WTC11 (cell line): ENCODE measurements at regions not wholly inside any gene's neighbourhood (a gene's known extent, or its start where the extent isn't known, plus 50 kb on each side); places are given as distances from the start of the nearest gene placed in this dataset.

ENCODE experiments used
- ATAC-seq: fragments of 200-7000 bp; cut with Tn5 transposase; 2 replicates; pipeline ENCODE4 v1.10.0; 2021; ENCODE audit warnings: mild to moderate bottlenecking, moderate library complexity
- CTCF ChIA-PET: fragments of 300-600 bp; sonication (Branson Sonifier 250); formaldehyde crosslinking; loops from one replicate; lab custom pipeline; 2021; ENCODE audit warnings: antibody characterized with exemption; lab: Charles Lee
- POLR2A ChIA-PET: fragments of 350-600 bp; sonication (Branson Sonifier 250); formaldehyde crosslinking; loops from one replicate; lab custom pipeline; 2021; ENCODE audit warnings: antibody characterized with exemption; lab: Charles Lee
- DNase-seq: peaks from one replicate; pipeline ENCODE4 v3.0.0; 2021; ENCODE audit warnings: low spot score
- H3K27ac Mint-ChIP-seq: 2 replicates; pipeline ENCODE4 v1.8.0; 2021; ENCODE audit warnings: mixed read lengths
- H3K27me3 Mint-ChIP-seq: 2 replicates; pipeline ENCODE4 v1.8.0; 2021; ENCODE audit warnings: low read depth, mild to moderate bottlenecking, moderate library complexity, mixed read lengths
- H3K36me3 Mint-ChIP-seq: 2 replicates; pipeline ENCODE4 v1.8.0; 2021; ENCODE audit warnings: mixed read lengths
- H3K4me1 Mint-ChIP-seq: 2 replicates; pipeline ENCODE4 v1.8.0; 2022; ENCODE audit warnings: mixed read lengths
- H3K4me3 Mint-ChIP-seq: 2 replicates; pipeline ENCODE4 v1.8.0; 2021; ENCODE audit warnings: mild to moderate bottlenecking, moderate library complexity, mixed read lengths
- H3K9me3 Mint-ChIP-seq: 2 replicates; pipeline ENCODE4 v1.8.0; 2021; ENCODE audit warnings: mixed read lengths
- CBFB ChIP-seq: sonication (generic); formaldehyde crosslinking; IDR thresholded peaks from 2 replicates; pipeline ENCODE4 v1.8.1; 2022; ENCODE audit warnings: mild to moderate bottlenecking, low read depth, missing genetic modification reagents
- CTCF ChIP-seq: fragments of 200-600 bp; IDR thresholded peaks from 2 replicates; pipeline ENCODE4 v1.8.0; 2022; ENCODE audit warnings: antibody characterized with exemption
- ESRRA ChIP-seq: sonication (generic); formaldehyde crosslinking; IDR thresholded peaks from 2 replicates; pipeline ENCODE4 v1.8.1; 2022; ENCODE audit warnings: mild to moderate bottlenecking, missing genetic modification reagents, borderline replicate concordance
- ETV6 ChIP-seq: sonication (generic); formaldehyde crosslinking; IDR thresholded peaks from 2 replicates; pipeline ENCODE4 v1.8.1; 2022; ENCODE audit warnings: mild to moderate bottlenecking, missing genetic modification reagents
- FOXP1 ChIP-seq: sonication (generic); formaldehyde crosslinking; IDR thresholded peaks from 2 replicates; pipeline ENCODE4 v1.8.0; 2022; ENCODE audit warnings: missing genetic modification reagents, mild to moderate bottlenecking, moderate library complexity, borderline replicate concordance
- GRHL2 ChIP-seq: fragments of 250-450 bp; sonication (Bioruptor Pico); IDR thresholded peaks from 2 replicates; pipeline ENCODE4 v1.8.0; 2022; ENCODE audit warnings: mild to moderate bottlenecking, moderate library complexity; ENCODE audit not compliant: insufficient replicate concordance, severe bottlenecking
- MAX ChIP-seq: sonication (generic); formaldehyde crosslinking; IDR thresholded peaks from 2 replicates; pipeline ENCODE4 v1.8.0; 2022; ENCODE audit warnings: mild to moderate bottlenecking, missing genetic modification reagents
- NFYB ChIP-seq: sonication (generic); formaldehyde crosslinking; conservative IDR thresholded peaks from 2 replicates; pipeline ENCODE4 v1.8.0; 2022; ENCODE audit warnings: low read depth, missing genetic modification reagents
- NR2C2 ChIP-seq: sonication (generic); formaldehyde crosslinking; IDR thresholded peaks from 2 replicates; pipeline ENCODE4 v1.8.0; 2022; ENCODE audit warnings: mild to moderate bottlenecking, missing genetic modification reagents
- TEAD4 ChIP-seq: sonication (generic); formaldehyde crosslinking; IDR thresholded peaks from 2 replicates; pipeline ENCODE4 v1.8.0; 2022; ENCODE audit warnings: mild to moderate bottlenecking, missing genetic modification reagents
- ZMAT4 ChIP-seq: fragments of 250-450 bp; sonication (Bioruptor Pico); IDR thresholded peaks from 2 replicates; pipeline ENCODE4 v1.9.0; 2021; ENCODE audit warnings: mild to moderate bottlenecking
- ZNF232 ChIP-seq: sonication (generic); formaldehyde crosslinking; IDR thresholded peaks from 2 replicates; pipeline ENCODE4 v1.8.0; 2022; ENCODE audit warnings: mild to moderate bottlenecking, missing genetic modification reagents
- TF ChIP-seq, protein P1 (sequence below): sonication (generic); formaldehyde crosslinking; IDR thresholded peaks from 2 replicates; pipeline ENCODE4 v1.8.1; 2023; ENCODE audit warnings: mild to moderate bottlenecking, missing genetic modification reagents, moderate library complexity
- TF ChIP-seq, protein P2 (sequence below): sonication (generic); formaldehyde crosslinking; IDR thresholded peaks from 2 replicates; pipeline ENCODE4 v1.8.1; 2023; ENCODE audit warnings: mild to moderate bottlenecking, missing genetic modification reagents
- TF ChIP-seq, protein P3 (sequence below): sonication (generic); formaldehyde crosslinking; IDR thresholded peaks from 2 replicates; pipeline ENCODE4 v1.8.1; 2023; ENCODE audit warnings: mild to moderate bottlenecking, missing genetic modification reagents
- TF ChIP-seq, protein P4 (sequence below): fragments of 250-450 bp; sonication (Bioruptor Pico); IDR thresholded peaks from 2 replicates; pipeline ENCODE4 v1.8.0; 2021; ENCODE audit warnings: mild to moderate bottlenecking
- TF ChIP-seq, protein P5 (sequence below): sonication (generic); formaldehyde crosslinking; IDR thresholded peaks from 2 replicates; pipeline ENCODE4 v1.8.1; 2022; ENCODE audit warnings: missing genetic modification reagents, borderline replicate concordance
- TF ChIP-seq, protein P6 (sequence below): sonication (generic); formaldehyde crosslinking; IDR thresholded peaks from 2 replicates; pipeline ENCODE4 v1.8.1; 2023; ENCODE audit warnings: mild to moderate bottlenecking, missing genetic modification reagents, borderline replicate concordance

DNA sequence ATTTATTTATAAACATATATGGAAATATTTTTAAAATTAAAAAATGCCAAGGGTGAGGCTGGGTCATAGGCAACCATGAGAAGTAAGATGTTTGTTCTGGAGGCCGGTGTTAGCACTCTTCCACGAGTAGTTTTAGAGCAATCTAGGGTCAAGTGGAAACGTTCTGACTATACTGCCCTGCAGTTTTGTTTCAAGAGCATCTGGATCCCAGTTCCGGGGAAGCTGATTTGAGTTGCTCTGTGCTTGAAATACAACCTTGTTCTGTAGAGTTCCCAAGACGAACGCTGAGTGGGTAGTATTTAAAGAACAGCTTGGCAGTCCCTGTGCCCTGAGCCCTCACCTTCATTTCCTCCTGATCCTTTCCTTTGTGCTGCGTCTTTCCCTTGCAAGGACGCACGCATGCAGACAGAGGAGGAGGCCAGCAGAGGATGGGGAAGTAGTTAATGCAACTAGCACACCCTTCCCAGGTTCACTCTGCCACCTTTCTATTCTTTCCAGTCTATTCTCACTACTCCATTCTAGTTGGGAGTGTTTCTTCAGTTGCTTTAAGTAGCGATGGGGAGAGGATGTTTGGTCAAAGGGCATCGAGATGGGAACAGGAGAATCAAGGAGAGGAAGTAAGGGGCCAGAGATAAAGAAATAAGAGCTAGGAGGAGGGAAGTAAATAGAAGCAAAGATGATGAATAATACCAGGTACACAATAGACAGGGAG, 68.3 kb upstream of the ZSWIM6 start:
- ATAC-seq, result peak; percentile 60
- Mint-ChIP-seq H3K36me3 (no peaks in the 10 kb centered on the region), H3K27me3 (no peaks in the 10 kb centered on the region; the same call in 1 of the 2 replicates)
- TF ChIP-seq GRHL2, result no peak
- TF ChIP-seq ESRRA (CRISPR knock-in tag), result no peak
- TF ChIP-seq, protein P1, sequence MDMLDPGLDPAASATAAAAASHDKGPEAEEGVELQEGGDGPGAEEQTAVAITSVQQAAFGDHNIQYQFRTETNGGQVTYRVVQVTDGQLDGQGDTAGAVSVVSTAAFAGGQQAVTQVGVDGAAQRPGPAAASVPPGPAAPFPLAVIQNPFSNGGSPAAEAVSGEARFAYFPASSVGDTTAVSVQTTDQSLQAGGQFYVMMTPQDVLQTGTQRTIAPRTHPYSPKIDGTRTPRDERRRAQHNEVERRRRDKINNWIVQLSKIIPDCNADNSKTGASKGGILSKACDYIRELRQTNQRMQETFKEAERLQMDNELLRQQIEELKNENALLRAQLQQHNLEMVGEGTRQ (CRISPR knock-in tag), result no peak
- no peak for TF ChIP-seq NFYB (CRISPR knock-in tag)
- TF ChIP-seq, protein P2, sequence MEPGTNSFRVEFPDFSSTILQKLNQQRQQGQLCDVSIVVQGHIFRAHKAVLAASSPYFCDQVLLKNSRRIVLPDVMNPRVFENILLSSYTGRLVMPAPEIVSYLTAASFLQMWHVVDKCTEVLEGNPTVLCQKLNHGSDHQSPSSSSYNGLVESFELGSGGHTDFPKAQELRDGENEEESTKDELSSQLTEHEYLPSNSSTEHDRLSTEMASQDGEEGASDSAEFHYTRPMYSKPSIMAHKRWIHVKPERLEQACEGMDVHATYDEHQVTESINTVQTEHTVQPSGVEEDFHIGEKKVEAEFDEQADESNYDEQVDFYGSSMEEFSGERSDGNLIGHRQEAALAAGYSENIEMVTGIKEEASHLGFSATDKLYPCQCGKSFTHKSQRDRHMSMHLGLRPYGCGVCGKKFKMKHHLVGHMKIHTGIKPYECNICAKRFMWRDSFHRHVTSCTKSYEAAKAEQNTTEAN (CRISPR knock-in tag), result no peak
- TF ChIP-seq CBFB (CRISPR knock-in tag), result no peak
- TF ChIP-seq, protein P3, sequence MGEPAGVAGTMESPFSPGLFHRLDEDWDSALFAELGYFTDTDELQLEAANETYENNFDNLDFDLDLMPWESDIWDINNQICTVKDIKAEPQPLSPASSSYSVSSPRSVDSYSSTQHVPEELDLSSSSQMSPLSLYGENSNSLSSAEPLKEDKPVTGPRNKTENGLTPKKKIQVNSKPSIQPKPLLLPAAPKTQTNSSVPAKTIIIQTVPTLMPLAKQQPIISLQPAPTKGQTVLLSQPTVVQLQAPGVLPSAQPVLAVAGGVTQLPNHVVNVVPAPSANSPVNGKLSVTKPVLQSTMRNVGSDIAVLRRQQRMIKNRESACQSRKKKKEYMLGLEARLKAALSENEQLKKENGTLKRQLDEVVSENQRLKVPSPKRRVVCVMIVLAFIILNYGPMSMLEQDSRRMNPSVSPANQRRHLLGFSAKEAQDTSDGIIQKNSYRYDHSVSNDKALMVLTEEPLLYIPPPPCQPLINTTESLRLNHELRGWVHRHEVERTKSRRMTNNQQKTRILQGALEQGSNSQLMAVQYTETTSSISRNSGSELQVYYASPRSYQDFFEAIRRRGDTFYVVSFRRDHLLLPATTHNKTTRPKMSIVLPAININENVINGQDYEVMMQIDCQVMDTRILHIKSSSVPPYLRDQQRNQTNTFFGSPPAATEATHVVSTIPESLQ, result no peak
- TF ChIP-seq CTCF, result no peak
- TF ChIP-seq ZMAT4 (CRISPR knock-in tag), result no peak
- no peak for TF ChIP-seq MAX (CRISPR knock-in tag)
- TF ChIP-seq NR2C2 (CRISPR knock-in tag), result no peak
- TF ChIP-seq ETV6 (CRISPR knock-in tag), result no peak
- TF ChIP-seq, protein P4, sequence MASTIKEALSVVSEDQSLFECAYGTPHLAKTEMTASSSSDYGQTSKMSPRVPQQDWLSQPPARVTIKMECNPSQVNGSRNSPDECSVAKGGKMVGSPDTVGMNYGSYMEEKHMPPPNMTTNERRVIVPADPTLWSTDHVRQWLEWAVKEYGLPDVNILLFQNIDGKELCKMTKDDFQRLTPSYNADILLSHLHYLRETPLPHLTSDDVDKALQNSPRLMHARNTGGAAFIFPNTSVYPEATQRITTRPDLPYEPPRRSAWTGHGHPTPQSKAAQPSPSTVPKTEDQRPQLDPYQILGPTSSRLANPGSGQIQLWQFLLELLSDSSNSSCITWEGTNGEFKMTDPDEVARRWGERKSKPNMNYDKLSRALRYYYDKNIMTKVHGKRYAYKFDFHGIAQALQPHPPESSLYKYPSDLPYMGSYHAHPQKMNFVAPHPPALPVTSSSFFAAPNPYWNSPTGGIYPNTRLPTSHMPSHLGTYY (CRISPR knock-in tag), result no peak
- TF ChIP-seq, protein P5, sequence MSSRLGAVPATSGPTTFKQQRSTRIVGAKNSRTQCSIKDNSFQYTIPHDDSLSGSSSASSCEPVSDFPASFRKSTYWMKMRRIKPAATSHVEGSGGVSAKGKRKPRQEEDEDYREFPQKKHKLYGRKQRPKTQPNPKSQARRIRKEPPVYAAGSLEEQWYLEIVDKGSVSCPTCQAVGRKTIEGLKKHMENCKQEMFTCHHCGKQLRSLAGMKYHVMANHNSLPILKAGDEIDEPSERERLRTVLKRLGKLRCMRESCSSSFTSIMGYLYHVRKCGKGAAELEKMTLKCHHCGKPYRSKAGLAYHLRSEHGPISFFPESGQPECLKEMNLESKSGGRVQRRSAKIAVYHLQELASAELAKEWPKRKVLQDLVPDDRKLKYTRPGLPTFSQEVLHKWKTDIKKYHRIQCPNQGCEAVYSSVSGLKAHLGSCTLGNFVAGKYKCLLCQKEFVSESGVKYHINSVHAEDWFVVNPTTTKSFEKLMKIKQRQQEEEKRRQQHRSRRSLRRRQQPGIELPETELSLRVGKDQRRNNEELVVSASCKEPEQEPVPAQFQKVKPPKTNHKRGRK, result no peak
- TF ChIP-seq FOXP1 (CRISPR knock-in tag), result no peak
- no peak for TF ChIP-seq TEAD4 (CRISPR knock-in tag)
- TF ChIP-seq ZNF232 (CRISPR knock-in tag), result no peak
- TF ChIP-seq, protein P6, sequence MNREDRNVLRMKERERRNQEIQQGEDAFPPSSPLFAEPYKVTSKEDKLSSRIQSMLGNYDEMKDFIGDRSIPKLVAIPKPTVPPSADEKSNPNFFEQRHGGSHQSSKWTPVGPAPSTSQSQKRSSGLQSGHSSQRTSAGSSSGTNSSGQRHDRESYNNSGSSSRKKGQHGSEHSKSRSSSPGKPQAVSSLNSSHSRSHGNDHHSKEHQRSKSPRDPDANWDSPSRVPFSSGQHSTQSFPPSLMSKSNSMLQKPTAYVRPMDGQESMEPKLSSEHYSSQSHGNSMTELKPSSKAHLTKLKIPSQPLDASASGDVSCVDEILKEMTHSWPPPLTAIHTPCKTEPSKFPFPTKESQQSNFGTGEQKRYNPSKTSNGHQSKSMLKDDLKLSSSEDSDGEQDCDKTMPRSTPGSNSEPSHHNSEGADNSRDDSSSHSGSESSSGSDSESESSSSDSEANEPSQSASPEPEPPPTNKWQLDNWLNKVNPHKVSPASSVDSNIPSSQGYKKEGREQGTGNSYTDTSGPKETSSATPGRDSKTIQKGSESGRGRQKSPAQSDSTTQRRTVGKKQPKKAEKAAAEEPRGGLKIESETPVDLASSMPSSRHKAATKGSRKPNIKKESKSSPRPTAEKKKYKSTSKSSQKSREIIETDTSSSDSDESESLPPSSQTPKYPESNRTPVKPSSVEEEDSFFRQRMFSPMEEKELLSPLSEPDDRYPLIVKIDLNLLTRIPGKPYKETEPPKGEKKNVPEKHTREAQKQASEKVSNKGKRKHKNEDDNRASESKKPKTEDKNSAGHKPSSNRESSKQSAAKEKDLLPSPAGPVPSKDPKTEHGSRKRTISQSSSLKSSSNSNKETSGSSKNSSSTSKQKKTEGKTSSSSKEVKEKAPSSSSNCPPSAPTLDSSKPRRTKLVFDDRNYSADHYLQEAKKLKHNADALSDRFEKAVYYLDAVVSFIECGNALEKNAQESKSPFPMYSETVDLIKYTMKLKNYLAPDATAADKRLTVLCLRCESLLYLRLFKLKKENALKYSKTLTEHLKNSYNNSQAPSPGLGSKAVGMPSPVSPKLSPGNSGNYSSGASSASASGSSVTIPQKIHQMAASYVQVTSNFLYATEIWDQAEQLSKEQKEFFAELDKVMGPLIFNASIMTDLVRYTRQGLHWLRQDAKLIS (CRISPR knock-in tag), result no peak
- TF ChIP-seq, all 79 proteins: peak for 0
- no peak for DNase-seq
- Mint-ChIP-seq H3K4me1 (peaks cover 8% of the 10 kb centered on the region), H3K4me3 (no peak overlapping the region), H3K27ac (no peak overlapping the region), H3K9me3 (peaks cover 9% of the 10 kb centered on the region)
- ChIA-PET CTCF (no interaction called here), POLR2A (no interaction called here)
